Mesenchymal stem cell (in vitro differentiated cells and primary cell): ENCODE measurements at regions not wholly inside any gene's neighbourhood (a gene's known extent, or its start where the extent isn't known, plus 50 kb on each side); places are given as distances from the start of the nearest gene placed in this dataset.
"Not testable (repeated sequence)": the region's sequence is repeated elsewhere in the genome, so short reads cannot be mapped to it uniquely, and the experiment has no call there.

Experiments used
- DNase-seq: peaks from one replicate; pipeline ENCODE4 v3.0.0-alpha.2; 2013
- H2AFZ ChIP-seq: one replicate; pipeline ENCODE4 v1.6.1; 2013; ENCODE audit warnings: low read depth, mild to moderate bottlenecking, control low read depth, inconsistent platforms, low read length, moderate library complexity
- H2AK5ac ChIP-seq: 2 replicates; pipeline ENCODE4 v1.6.1; 2013; ENCODE audit warnings: low read length, moderate library complexity, mild to moderate bottlenecking, inconsistent platforms; ENCODE audit not compliant: severe bottlenecking
- H2BK120ac ChIP-seq: one replicate; pipeline ENCODE4 v1.6.1; 2013; ENCODE audit warnings: low read depth, mild to moderate bottlenecking, inconsistent platforms, low read length, moderate library complexity
- H2BK12ac ChIP-seq, 2 experiments: one replicate each; pipeline ENCODE4 v1.6.1; 2013; ENCODE audit warnings: inconsistent platforms in 2 of 2, low read length in 2 of 2, mild to moderate bottlenecking in 2 of 2, moderate library complexity in 2 of 2, control low read depth in 1 of 2
- H2BK15ac ChIP-seq: one replicate; pipeline ENCODE4 v1.6.1; 2013; ENCODE audit warnings: mild to moderate bottlenecking, low read depth, inconsistent platforms; ENCODE audit not compliant: poor library complexity, severe bottlenecking
- H2BK5ac ChIP-seq: 2 replicates; pipeline ENCODE4 v1.6.1; 2013; ENCODE audit warnings: low read depth, mild to moderate bottlenecking, low read length, control low read depth, inconsistent platforms; ENCODE audit not compliant: poor library complexity, severe bottlenecking
- H3K14ac ChIP-seq, 2 experiments: one replicate each; pipeline ENCODE4 v1.6.1; 2013; ENCODE audit warnings: inconsistent platforms in 2 of 2, low read length in 2 of 2, control low read depth in 1 of 2, mild to moderate bottlenecking in 1 of 2, moderate library complexity in 1 of 2
- H3K18ac ChIP-seq, 2 experiments: one replicate each; pipeline ENCODE4 v1.6.1; 2013; ENCODE audit warnings: inconsistent platforms in 2 of 2, low read length in 2 of 2, control low read depth in 1 of 2, low read depth in 1 of 2, mild to moderate bottlenecking in 1 of 2
- H3K23ac ChIP-seq, 2 experiments: one replicate each; pipeline ENCODE4 v1.6.1; 2013; ENCODE audit warnings: inconsistent platforms in 2 of 2, low read length in 2 of 2, mild to moderate bottlenecking in 2 of 2, moderate library complexity in 2 of 2, control low read depth in 1 of 2
- H3K27ac ChIP-seq: 2 replicates; pipeline ENCODE4 v1.5.1; 2013; ENCODE audit warnings: mild to moderate bottlenecking, moderate library complexity, low read length, control low read depth, inconsistent platforms; ENCODE audit not compliant: poor library complexity, severe bottlenecking
- H3K27me3 ChIP-seq, 2 experiments: 2 replicates each; pipeline versions ENCODE4 v1.6.1 to v1.7.0; 2013; ENCODE audit warnings: low read length in 2 of 2, mild to moderate bottlenecking in 2 of 2, moderate library complexity in 2 of 2, control low read depth in 1 of 2, inconsistent platforms in 1 of 2; ENCODE audit not compliant: control insufficient read depth in 1 of 2, insufficient read depth in 1 of 2
- H3K36me3 ChIP-seq, 2 experiments: 2 replicates each; pipeline versions ENCODE4 v1.6.1 to v1.7.0; 2013; ENCODE audit warnings: low read length in 2 of 2, control low read depth in 1 of 2, inconsistent platforms in 1 of 2, low read depth in 1 of 2, mild to moderate bottlenecking in 1 of 2; ENCODE audit not compliant: insufficient read depth in 2 of 2, control insufficient read depth in 1 of 2
- H3K4ac ChIP-seq, 2 experiments: one replicate each; pipeline ENCODE4 v1.6.1; 2013; ENCODE audit warnings: inconsistent platforms in 2 of 2, low read length in 2 of 2, mild to moderate bottlenecking in 2 of 2, moderate library complexity in 2 of 2, control low read depth in 1 of 2, low read depth in 1 of 2
- H3K4me1 ChIP-seq: 2 replicates; pipeline ENCODE4 v1.6.1; 2013; ENCODE audit warnings: low read depth, low read length, control low read depth; ENCODE audit not compliant: control insufficient read depth, insufficient read depth
- H3K4me2 ChIP-seq: 2 replicates; pipeline ENCODE4 v1.6.1; 2013; ENCODE audit warnings: low read length, mild to moderate bottlenecking, inconsistent platforms; ENCODE audit not compliant: poor library complexity, severe bottlenecking
- H3K4me3 ChIP-seq, 2 experiments: 2 replicates each; pipeline versions ENCODE4 v1.5.1 to v1.7.0; 2013; ENCODE audit warnings: low read length in 2 of 2, mild to moderate bottlenecking in 2 of 2, control low read depth in 1 of 2, low read depth in 1 of 2; ENCODE audit not compliant: insufficient read depth in 1 of 2
- H3K79me1 ChIP-seq: replicated peaks from 2 replicates; pipeline ENCODE4 v1.6.1; 2013; ENCODE audit warnings: mild to moderate bottlenecking, control low read depth, low read length, inconsistent platforms; ENCODE audit not compliant: poor library complexity, severe bottlenecking
- H3K9ac ChIP-seq: 2 replicates; pipeline ENCODE4 v1.7.0; 2013; ENCODE audit warnings: mild to moderate bottlenecking, low read length, moderate library complexity
- H3K9me3 ChIP-seq: 2 replicates; pipeline ENCODE4 v1.7.0; 2013; ENCODE audit warnings: mild to moderate bottlenecking, low read length; ENCODE audit not compliant: control insufficient read depth
- H4K8ac ChIP-seq: one replicate; pipeline ENCODE4 v1.6.1; 2013; ENCODE audit warnings: inconsistent platforms, mild to moderate bottlenecking, low read length, moderate library complexity
- H4K91ac ChIP-seq: one replicate; pipeline ENCODE4 v1.6.1; 2013; ENCODE audit warnings: mild to moderate bottlenecking, low read length, inconsistent platforms
- WGBS: methylation state at CpG from one replicate; pipeline ENCODE4 v1.1.7; 2013; ENCODE audit warnings: mixed read lengths; 5-methylcytosine and 5-hydroxymethylcytosine counted together

GRCh38 chr4:154029171-154029570 is 240.3 kb upstream of the SFRP2 start:
- Histone ChIP-seq H3K36me3 (no peaks in the 10 kb centered on the region), H2BK15ac (no peak overlapping the region), H3K4me1 (no peaks in the 10 kb centered on the region), H4K91ac (no peak overlapping the region), H3K4me3 (no peak overlapping the region), H2AK5ac (no peak overlapping the region), H3K23ac (no peak overlapping the region), H3K4me2 (no peak overlapping the region), H3K9me3 (no peaks in the 10 kb centered on the region), H2AFZ (no peak overlapping the region), H2BK12ac (no peak overlapping the region), H3K27ac (no peak overlapping the region), H3K18ac (no peak overlapping the region), H3K4ac (no peak overlapping the region), H3K27me3 (no peaks in the 10 kb centered on the region), H4K8ac (no peak overlapping the region), H2BK5ac (no peak overlapping the region), H3K9ac (no peak overlapping the region), H2BK120ac (no peak overlapping the region), H3K14ac (no peak overlapping the region), H3K79me1 (no peaks in the 10 kb centered on the region)
- DNase-seq: no peak
- 96% methylated on average over 1 of the region's 2 CpGs for WGBS

- H3K18ac ChIP-seq: no peak overlapping the region
- 76% methylated on average over 2 of the region's 2 CpGs for WGBS
- H3K9me3 ChIP-seq: no peaks in the 10 kb centered on the region
- H4K91ac ChIP-seq: no peak overlapping the region
- no peak overlapping the region for H2BK5ac ChIP-seq
- no peaks in the 10 kb centered on the region for H3K4me1 ChIP-seq
- no peaks in the 10 kb centered on the region for H3K27me3 ChIP-seq
- no peak overlapping the region for H2AFZ ChIP-seq
- H2AK5ac ChIP-seq: no peak overlapping the region
- H3K4ac ChIP-seq: no peak overlapping the region
- H3K4me3 ChIP-seq: no peak overlapping the region
- H3K79me1 ChIP-seq: no peaks in the 10 kb centered on the region
- H3K36me3 ChIP-seq: no peaks in the 10 kb centered on the region
- no peak overlapping the region for H3K27ac ChIP-seq
- no peak overlapping the region for H2BK15ac ChIP-seq
- no peak overlapping the region for H2BK120ac ChIP-seq
- no peak overlapping the region for H3K23ac ChIP-seq
- no peak for DNase-seq
- peak overlapping the region; percentile 59 for H4K8ac ChIP-seq
- H2BK12ac ChIP-seq: no peak overlapping the region
- H3K4me2 ChIP-seq: no peak overlapping the region
- no peak overlapping the region for H3K9ac ChIP-seq
- H3K14ac ChIP-seq: no peak overlapping the region
Observed at GRCh38 chr4:154025110-154025509, 236.2 kb upstream of the SFRP2 start.

- DNase-seq: no peak
- Histone ChIP-seq H2BK120ac (no peak overlapping the region), H3K4ac (no peak overlapping the region), H3K9ac (no peak overlapping the region), H3K14ac (no peak overlapping the region), H2BK5ac (no peak overlapping the region), H3K27me3 (no peaks in the 10 kb centered on the region), H3K23ac (no peak overlapping the region), H3K9me3 (no peaks in the 10 kb centered on the region), H3K4me1 (no peaks in the 10 kb centered on the region), H3K18ac (no peak overlapping the region), H3K4me2 (no peak overlapping the region), H4K91ac (no peak overlapping the region), H3K79me1 (no peaks in the 10 kb centered on the region), H2AK5ac (no peak overlapping the region), H3K27ac (no peak overlapping the region), H2AFZ (no peak overlapping the region), H2BK12ac (no peak overlapping the region), H3K36me3 (no peaks in the 10 kb centered on the region), H2BK15ac (no peak overlapping the region), H3K4me3 (no peak overlapping the region), H4K8ac (no peak overlapping the region)
- 67% methylated on average over 8 of the region's 11 CpGs for WGBS
Observed at GRCh38 chr4:154024097-154024694, 235.3 kb upstream of the SFRP2 start.

- not testable (repeated sequence) for H2BK12ac ChIP-seq, H2AK5ac ChIP-seq, H4K91ac ChIP-seq, H3K18ac ChIP-seq, H3K4me2 ChIP-seq, H2BK15ac ChIP-seq, H3K4me3 ChIP-seq, H3K14ac ChIP-seq, H3K4me1 ChIP-seq, DNase-seq, H2BK5ac ChIP-seq, H3K9ac ChIP-seq, H3K9me3 ChIP-seq, H2BK120ac ChIP-seq, H3K23ac ChIP-seq, H3K27ac ChIP-seq, H3K4ac ChIP-seq, H4K8ac ChIP-seq, H2AFZ ChIP-seq, H3K36me3 ChIP-seq, H3K79me1 ChIP-seq, H3K27me3 ChIP-seq
- WGBS: 81% methylated on average over 15 of the region's 15 CpGs
Observed at GRCh38 chr4:154023671-154024070, 234.8 kb upstream of the SFRP2 start.
